ENCODE measurements at regions not wholly inside any gene's neighbourhood (a gene's known extent, or its start where the extent isn't known, plus 50 kb on each side); places are given as distances from the start of the nearest gene placed in this dataset.
A peak's percentile ranks its signal among the peaks of the same experiment; 100 is the strongest.

DNA sequence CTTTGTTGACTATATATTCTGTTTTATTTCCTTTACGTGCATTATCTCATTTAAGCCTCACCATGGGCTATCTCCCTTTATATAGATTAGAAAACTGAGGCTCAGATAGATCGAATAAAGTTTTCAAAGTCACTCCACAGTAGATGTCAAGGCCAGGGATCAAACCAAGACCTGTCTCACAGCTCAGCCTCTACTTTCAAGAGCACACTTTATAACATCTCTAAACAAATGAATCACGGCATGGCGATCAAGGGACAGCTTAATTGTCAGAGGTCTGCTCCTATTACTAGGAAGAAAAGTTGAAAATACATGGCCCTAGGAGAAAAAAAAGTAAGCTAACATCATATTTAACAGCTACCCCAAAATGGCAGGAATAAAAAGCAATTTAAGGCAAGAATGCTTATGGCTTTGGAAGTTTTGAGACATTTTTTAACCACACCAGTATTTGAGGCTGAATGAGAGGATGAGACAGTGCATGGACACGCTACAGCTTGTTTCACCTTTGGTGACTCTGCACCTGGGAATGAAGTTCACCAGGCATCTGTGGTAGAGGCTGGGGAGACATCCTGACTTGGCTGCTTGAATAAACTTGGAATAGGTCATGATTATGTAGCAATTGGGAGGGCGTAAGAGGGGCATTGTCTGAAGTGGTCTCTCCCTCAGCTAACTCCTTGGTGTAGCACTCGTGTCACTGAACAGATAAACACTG is 486.8 kb upstream of the WWC1 start:
- DNase-seq (ENCODE audit: low read depth): no peak

DNA sequence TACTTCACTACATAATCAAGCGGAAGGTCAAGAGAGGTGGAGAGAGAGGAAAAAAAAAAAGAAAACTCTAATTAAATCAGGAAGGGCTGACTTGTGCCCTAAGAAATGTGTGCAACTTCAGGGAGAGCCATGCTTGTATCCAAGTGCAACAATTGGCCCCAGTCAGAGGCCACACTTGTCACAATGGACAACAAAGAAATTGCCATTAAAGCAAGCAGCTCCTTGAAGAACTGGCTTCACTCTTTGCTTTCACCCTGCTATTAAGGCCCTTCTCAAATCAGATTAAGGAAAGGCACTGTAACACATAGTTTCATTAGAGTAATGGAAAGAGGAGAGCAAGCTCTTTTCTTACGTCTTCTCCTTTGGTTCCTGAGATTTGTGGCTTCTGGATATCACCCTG is 480.9 kb upstream of the WWC1 start:
- no peak for DNase-seq (ENCODE audit: low read depth)

DNA sequence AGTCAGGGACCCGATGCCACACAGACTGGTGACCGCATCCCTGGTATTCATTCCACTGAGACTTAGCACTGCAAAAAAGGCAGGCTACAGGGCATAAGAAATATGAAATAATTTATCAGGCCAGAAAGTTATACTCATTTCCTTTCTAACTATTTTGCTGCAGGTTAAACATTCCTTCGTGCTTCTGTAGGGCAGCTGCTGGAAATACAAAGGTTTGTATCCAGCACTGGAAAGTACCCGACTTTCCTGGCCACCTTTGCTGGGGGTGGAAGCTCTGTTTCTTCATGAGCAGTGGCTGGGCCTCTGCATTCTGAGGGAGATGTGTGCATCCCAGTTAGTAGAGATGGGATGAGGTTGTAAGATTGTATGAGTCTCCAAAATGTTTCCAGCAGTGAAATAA is 478.6 kb upstream of the WWC1 start:
- no peak for DNase-seq (ENCODE audit: low read depth)

DNA sequence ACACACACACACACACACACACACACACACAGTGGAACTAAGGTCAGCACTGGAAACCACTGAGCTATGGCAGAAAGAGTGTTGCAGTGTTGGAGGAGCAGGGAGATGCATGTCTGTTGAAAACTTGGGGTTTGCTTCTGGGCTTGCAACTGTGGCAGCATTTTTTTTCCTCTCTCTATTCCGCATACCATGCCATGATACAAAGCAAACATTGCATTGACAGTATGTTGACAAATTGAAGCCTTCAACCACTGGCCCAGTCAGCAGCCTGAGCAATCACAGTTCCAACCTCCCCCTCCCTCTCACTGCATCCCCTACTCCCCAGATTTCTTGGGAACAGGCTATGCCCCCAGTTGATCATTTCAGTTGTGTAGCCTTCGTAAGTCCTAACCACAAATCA is 478.1 kb upstream of the WWC1 start:
- no peak for DNase-seq (ENCODE audit: low read depth)

DNA sequence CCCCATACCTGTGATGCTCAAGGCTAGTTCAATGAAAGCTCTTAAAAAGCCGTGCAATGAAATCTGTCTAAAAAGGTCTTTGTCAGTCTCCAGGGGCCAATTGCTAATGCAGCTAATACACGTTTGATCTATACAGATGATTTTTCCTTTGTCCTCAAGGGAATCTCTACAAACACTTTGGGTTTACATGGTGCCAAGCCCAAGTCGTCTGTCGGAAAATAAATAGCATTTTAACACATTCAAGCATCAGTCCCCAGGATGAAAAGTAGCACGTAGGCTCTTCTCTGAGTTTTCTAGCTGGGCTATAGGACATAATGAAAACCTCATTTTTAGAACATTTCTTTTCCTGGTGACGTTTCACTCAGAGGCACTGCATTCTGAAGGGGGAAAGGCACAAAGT is 477.4 kb upstream of the WWC1 start:
- no peak for DNase-seq (ENCODE audit: low read depth)

DNA sequence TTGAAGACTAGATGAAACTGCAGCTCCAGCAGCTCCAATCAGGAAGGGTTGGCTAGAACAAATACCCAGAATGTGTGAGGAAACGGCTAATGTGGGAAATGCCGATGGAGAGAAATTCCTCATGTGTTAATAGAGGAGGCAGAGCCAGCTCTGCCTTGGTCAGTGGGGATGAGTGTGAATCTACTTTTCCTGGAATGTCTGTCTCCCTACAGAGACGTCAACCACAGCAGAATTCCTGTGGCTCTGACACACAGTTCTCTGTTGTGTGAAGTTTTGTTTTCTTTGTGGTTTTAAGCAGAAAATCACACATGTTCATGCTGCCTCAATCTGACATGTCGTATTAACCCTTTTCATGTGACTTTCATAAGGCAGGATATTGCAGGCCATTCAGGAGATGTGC is 476.6 kb upstream of the WWC1 start:
- DNase-seq (ENCODE audit: low read depth): peak; percentile 94

DNA sequence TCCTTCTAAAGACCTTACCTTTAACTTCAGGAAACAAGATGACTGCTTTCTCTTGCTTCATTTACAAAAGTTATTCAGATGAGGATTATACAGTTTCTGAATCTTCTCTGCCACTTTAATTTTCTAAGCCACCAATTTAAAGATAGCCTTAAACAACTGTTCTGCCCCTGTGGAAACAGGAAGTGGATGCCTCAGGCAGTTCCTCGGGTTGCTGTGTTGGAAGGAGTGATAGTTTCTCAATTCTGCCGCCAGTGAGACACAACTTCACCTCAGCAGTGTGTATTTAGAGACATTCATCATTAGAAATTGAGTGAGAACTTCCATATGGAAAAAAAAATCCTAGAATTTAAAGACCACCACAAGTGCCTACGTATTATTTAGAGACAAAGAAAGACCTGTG is 475.1 kb upstream of the WWC1 start:
- DNase-seq (ENCODE audit: low read depth): peak; percentile 74

DNA sequence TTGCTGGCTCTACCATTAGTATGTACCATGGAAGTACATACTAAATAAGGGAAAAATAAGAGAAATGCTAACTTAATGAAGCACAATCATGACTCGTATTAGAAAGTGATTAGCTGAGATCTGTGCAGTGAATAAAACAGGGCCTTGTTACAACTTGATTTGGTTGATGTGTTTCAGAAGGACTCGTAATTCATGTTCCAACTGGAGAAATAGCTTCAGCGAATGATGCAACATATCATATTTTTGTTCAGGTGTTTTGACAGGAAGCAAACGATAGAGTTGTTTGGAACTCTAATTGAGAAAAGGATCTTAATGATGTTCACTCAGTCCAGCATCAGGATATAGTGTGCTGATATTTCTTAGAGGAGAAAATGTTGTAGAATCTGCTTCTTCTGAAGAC is 474.6 kb upstream of the WWC1 start:
- no peak for DNase-seq (ENCODE audit: low read depth)

DNA sequence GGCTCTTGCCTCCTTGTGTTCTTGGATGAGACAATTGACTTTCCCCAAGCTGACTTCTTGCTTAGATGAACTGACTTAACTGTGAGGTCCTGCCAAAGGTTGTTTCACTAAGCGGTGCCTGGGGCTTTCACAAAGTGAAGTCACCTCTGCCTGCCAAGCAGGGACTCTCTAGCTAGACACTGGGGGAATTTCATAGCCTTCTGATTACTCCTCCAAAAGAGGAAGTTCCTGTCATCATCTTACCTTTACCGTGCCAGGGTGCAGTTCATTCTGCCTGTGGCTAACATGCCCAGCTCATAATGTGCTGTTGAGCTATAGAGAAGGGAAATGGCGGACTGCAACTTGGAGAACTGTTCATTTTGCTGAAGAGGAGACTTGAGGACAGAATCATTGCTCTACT is 472.0 kb upstream of the WWC1 start:
- no peak for DNase-seq (ENCODE audit: low read depth)

DNA sequence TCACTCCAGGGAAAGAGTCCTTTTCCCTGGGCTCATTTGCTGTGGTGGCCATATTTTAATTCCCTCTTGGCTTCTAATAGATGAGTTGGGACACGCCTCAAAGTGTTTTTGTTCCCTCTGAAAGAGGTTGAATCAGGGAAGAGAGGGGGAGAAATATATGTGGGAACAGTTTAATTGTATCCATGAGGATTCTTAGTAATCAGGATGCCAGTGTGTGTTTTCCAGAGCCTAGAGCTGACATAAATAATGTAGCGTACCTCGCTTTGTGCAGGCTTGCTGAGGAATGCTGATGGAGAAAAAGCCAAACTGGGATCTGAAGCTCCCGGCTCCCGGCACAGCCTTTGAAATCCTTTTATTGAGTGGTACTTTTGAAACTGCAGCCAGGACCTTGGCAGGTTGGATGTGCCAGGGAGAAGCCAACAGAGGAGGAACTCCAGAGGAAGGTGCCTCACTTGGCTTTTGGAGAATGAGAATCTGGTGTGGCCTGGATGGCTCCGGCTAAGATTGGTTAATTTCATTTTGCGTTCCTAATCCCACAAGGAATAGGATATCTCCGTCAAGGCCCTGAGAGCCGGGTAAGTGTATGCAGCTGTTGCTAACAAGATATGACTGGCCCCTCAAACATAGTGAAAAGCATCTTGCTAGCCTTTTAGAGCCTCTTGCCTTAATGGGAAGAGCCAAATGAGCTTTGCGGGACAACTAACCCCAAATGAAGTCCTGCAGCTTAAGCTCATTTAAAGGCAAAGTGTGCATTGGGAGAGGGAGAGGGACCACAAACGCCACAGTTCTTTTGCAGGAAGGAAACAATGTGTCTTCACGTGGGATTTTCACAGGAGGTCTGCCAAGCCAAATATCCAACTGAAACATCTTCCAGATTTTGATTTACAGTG is 471.1 kb upstream of the WWC1 start:
- DNase-seq (ENCODE audit: low read depth): no peak

DNA sequence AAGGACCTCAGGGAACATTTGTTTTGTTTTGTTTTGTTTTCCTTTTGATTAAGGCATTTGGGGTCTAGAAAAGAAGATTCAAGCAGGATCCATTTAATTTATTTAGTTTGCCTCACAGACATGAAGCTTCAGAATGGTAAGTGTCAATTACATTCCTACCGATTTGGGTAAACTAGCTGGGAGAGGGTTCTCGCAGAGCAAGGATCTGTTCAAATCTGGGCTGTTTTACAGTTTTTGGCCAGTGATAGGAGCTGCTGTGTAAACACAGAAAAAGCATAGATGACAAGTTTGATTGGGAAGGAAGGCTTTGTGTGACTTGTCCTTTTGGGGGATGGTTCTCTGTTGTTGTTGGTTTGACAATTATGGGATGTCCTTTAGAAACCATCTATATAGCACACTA is 470.3 kb upstream of the WWC1 start:
- no peak for DNase-seq (ENCODE audit: low read depth)

DNA sequence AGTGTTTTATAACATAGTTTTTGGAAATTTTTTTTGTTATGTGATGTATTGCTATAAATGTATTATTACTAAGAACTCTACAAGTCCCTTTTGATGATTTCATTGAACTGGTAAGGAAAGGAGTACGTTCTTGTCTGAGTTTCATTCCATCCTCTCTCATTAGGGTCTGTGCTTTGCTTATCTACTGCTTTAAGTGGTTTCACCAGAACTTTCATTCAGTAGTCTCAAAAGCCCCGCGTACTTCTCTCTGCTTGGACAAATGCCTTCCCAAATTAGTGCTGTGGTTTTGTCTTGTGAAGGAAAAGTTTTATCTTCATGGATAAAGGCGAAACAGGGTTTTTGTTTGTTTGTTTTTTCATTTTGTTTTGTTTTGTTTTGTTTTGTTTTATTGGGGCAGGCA is 469.8 kb upstream of the WWC1 start:
- DNase-seq (ENCODE audit: low read depth): no peak

DNA sequence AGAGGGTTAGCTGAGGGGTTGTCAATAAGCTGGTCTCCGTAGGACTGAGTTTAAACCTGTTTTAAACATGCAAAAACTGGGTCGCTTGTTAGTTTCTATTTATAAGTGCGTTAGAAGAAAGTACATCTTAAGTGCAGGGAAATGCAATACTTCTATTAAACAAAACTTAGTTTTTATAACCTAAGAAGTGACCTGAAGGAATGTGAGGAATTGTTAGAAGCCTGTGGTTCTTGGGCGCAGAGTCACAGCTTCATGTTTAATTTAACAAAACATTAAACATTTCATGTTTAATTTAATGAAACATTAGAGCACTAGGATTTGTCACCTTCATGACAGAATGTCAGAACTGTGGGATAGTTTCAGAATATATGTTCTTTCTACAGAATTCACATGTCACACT is 469.2 kb upstream of the WWC1 start:
- DNase-seq (ENCODE audit: low read depth): no peak

DNA sequence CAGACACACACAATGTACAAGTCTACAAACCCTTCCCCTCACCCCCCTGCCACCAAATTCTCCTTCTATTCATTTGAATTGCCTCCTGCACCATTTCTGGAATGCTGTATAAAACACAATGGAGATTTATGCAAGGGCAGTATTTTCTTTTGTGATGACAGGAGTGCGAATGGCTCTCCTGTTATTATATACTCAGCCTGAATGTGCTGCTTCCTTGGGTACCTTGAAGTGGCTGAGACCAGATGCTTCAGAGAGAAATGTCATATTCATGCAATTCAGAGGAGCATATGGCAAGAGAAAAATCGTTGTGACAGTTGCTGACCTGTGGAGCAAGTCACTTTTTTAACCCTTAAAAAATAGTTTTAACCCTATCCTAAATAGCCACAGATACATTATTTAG is 468.0 kb upstream of the WWC1 start:
- DNase-seq (ENCODE audit: low read depth): no peak

DNA sequence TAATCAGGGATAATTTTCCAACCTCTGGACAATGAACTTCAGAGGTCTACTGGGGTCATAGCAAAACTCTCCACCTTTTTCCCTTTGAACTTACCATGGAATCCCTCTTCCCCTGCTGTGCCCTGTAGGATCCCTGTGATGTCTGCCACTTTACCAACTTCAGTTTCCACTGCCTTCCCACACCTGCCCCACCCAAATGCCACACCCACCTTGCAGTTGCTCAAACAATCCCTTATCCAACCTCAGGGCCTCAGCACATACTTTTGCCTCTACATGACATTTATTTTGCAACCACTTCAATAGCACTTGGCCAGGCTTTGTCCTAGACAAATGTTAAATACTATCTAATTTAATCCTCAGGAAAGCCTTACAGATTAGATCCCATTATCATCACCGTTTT is 463.7 kb upstream of the WWC1 start:
- DNase-seq (ENCODE audit: low read depth): no peak

DNA sequence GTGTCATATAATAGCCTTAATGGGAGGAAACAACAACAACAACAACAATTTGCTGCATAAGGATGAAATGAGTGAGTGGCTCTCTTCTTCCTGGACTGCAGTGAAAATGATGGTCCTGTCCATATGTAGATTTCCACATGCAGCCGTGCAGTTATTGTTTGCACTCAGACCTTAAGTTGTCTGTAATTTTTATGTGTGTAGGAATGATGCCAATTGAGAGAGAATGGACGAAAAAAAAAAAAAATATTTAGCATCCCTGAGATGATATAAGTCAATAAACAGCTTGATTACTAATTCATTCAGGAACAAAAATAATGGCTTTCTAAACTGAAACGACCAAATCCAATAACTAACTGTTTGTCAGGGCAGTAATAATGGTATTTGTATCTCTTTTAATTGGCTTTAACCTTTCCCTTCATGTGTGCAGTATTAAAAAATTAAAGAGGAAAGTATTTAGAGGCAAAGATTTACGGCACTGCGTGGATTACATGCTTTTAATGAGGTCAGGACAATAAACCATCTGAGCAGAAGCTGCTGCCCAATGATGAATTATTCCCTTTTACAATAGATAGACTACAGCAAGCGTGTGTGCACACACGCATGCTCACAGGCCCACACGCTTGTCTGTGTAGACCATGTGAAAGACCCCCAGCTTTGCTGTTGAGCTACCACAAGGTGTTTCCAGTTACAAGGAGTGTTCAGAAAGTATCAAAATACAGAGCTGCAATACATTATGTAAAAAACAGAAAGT is 459.5 kb upstream of the WWC1 start:
- DNase-seq (ENCODE audit: low read depth): no peak

DNA sequence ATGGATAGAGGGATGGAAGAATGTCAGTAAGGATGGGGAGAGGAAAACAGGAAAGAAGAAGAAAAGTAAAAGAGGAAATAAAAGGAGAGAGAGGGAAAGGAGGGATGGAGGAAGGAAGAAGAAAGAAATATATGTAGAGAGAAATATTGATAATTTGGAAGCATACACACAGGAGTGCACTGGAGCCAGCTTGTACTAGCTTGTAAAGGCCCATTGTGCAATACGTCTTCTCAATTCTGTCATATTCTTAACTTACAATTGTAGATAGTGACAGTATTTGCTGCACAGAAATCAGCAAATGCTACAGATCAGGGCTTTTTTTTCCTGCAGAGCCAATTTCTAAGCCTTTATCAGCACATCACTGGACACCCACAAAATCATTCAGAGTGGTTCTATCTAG is 458.8 kb upstream of the WWC1 start:
- no peak for DNase-seq (ENCODE audit: low read depth)

DNA sequence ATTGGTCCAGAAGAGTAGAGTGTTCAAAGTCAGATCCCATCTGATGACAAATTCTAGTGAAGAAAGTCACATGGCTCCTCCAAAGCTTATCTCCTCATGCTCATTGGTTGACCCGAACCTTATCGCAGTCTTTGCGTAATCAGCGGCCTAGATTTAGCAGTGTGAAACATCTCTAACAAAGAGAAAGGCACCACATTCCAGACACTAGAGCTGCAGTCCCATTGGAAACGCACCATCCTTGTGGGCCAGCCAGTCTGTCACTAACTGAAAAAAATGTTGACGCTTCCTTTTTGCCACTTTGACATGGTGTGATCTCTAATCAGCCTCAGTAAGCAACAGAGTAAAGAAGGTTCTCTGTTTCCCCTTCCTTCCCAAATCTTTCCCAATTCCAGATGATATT is 458.0 kb upstream of the WWC1 start:
- no peak for DNase-seq (ENCODE audit: low read depth)

DNA sequence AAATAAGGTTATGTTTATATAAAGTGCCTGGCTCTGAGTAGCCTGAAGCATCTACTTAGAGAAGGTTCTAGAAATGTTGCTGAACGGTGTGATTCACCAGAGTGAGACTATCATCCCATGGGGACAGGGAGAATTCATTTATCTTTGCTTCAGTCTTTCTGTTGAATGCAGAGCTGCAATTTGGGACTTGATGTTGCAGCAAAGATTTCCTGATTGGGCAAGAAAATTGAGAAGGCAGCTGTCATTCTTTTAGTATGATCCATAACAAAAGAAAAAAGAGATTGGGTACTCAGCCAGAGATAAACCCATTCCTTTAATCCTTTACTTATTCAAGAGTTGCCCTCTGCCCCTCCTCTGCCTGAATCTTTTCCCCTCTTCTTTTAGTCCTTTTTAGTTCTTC is 456.3 kb upstream of the WWC1 start:
- DNase-seq (ENCODE audit: low read depth): no peak

DNA sequence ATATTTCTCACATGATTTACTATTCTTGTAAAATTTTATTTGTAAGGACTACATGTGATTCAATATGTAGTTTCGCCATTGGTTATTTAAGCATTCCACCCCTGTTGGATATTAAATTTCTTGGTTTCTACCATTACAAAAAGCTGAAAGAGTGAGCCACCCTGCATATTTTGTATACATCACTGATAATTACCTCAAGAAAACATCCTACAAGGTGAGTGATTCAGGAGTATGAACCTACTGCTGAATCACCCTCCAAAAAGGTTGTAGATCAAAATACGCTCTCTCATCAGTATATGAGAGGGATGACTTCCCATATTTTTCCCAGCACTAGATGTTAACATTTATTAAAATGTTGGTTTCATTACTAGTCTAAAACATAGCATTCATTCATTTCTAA is 454.3 kb upstream of the WWC1 start:
- no peak for DNase-seq (ENCODE audit: low read depth)

DNA sequence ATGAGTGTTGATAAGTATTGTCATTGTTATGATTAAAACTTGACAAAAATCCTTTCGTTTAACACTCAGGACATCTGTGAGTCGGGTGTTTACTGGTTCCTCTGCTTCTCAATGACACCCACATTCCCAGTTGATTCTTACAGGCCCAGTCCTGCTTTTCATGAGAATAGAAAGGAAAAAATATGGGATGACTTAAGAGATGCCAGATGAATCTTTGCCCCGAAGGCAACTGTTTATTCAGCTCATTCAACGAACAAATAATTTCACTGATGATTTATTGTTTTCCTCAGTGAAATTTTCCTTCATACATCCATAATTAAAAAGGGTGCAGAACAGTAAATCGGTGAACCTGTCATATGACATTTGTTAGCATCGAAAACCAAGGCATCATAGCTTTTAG is 452.4 kb upstream of the WWC1 start:
- no peak for DNase-seq (ENCODE audit: low read depth)

DNA sequence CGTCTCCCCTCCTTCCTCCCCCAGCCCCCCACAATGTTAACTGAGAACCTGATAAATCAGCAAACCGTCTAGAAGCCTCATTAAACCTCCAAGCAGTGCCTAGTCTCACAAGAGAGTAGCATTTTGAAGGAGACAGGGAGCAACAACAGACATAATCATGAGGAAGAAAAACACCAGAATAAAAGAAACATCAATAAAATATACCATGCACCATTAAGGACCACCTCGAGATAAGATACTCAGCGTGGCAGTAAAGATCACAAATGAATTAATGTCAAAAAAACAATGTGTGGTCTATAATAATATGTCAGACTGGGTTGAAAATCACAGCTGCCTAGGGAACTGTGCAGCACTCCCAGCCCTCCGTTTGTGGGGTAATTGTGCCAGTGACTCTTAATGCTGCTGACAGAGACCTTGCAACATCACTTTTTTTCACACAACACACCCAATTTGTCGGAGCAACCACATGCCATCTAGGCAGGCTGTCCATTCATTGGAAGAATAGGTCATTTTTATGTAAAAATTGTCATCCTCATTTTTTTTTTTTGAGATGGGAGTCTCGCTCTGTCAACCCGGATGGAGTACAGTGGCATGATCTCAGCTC is 450.8 kb upstream of the WWC1 start:
- no peak for DNase-seq (ENCODE audit: low read depth)

Measured in RPMI7951 (cell line).